COLO829 (cell line): ENCODE measurements at regions not wholly inside any gene's neighbourhood (a gene's known extent, or its start where the extent isn't known, plus 50 kb on each side); places are given as distances from the start of the nearest gene placed in this dataset.
"Not testable (repeated sequence)": the region's sequence is repeated elsewhere in the genome, so short reads cannot be mapped to it uniquely, and the experiment has no call there.

Experiments used
- DNase-seq: peaks from one replicate; pipeline ENCODE4 v3.0.0; 2012; ENCODE audit warnings: low spot score

GRCh38 chr1:228824366-228824765 lies 89.1 kb downstream of the RHOU start:
- no peak for DNase-seq

- DNase-seq = no peak
These were observed 89.8 kb downstream of the RHOU start for GRCh38 chr1:228825041-228825440.

GRCh38 chr1:228825840-228826484 lies 90.7 kb downstream of the RHOU start:
- no peak for DNase-seq

GRCh38 chr1:228827019-228827418 lies 91.7 kb downstream of the RHOU start:
- no peak for DNase-seq

GRCh38 chr1:228828151-228828550 lies 92.9 kb downstream of the RHOU start:
- no peak for DNase-seq

GRCh38 chr1:228830185-228830953 lies 95.1 kb downstream of the RHOU start:
- DNase-seq = no peak

GRCh38 chr1:228830954-228831481 lies 95.7 kb downstream of the RHOU start:
- peak; percentile 66 for DNase-seq

- DNase-seq = no peak
These were observed 98.8 kb downstream of the RHOU start for GRCh38 chr1:228833911-228834688.

- DNase-seq = no peak
These were observed 100.2 kb downstream of the RHOU start for GRCh38 chr1:228835456-228835855.

- no peak for DNase-seq
These were observed 100.6 kb downstream of the RHOU start for GRCh38 chr1:228835911-228836310.

GRCh38 chr1:228836427-228836826 lies 101.1 kb downstream of the RHOU start:
- no peak for DNase-seq

GRCh38 chr1:228837032-228837431 lies 101.8 kb downstream of the RHOU start:
- DNase-seq = no peak

GRCh38 chr1:228837817-228838716 lies 102.8 kb downstream of the RHOU start:
- no peak for DNase-seq

GRCh38 chr1:228838717-228839500 lies 103.6 kb downstream of the RHOU start:
- DNase-seq = no peak

GRCh38 chr1:228839656-228840055 lies 104.4 kb downstream of the RHOU start:
- DNase-seq = no peak

- DNase-seq = no peak
These were observed 106.4 kb downstream of the RHOU start for GRCh38 chr1:228841632-228842031.

GRCh38 chr1:228842094-228842775 lies 107.0 kb downstream of the RHOU start:
- DNase-seq = peak; percentile 84

- no peak for DNase-seq
These were observed 109.8 kb downstream of the RHOU start for GRCh38 chr1:228845101-228845500.

GRCh38 chr1:228846952-228847351 lies 111.7 kb downstream of the RHOU start:
- no peak for DNase-seq

GRCh38 chr1:228847451-228847850 lies 112.2 kb downstream of the RHOU start:
- DNase-seq = not testable (repeated sequence)
